GM23338 (cell line): ENCODE measurements at regions not wholly inside any gene's neighbourhood (a gene's known extent, or its start where the extent isn't known, plus 50 kb on each side); places are given as distances from the start of the nearest gene placed in this dataset.

ENCODE experiments used
- ATAC-seq: fragments of 200-7000 bp; cut with Tn5 transposase; 3 replicates; pipeline ENCODE4 v1.9.1; 2020
- DNase-seq: peaks from one replicate; pipeline ENCODE4 v3.0.0-alpha.2; 2015; ENCODE audit warnings: low spot score
- H2AFZ ChIP-seq: fragments of 200-600 bp; sonication (generic); 2 replicates; pipeline ENCODE4 v1.8.0; 2016; ENCODE audit warnings: antibody characterized with exemption, mild to moderate bottlenecking, moderate library complexity
- H3F3A ChIP-seq: fragments of 200-600 bp; sonication (generic); replicated peaks from 2 replicates; pipeline ENCODE4 v1.8.0; 2017; ENCODE audit warnings: antibody characterized with exemption, mixed run types, low read depth
- H3K27ac ChIP-seq: fragments of 200-600 bp; sonication (generic); 2 replicates; pipeline ENCODE4 v1.6.1; 2016; ENCODE audit warnings: low read depth
- H3K27me3 ChIP-seq: fragments of 200-600 bp; sonication (generic); 2 replicates; pipeline ENCODE4 v1.8.0; 2016; ENCODE audit warnings: mild to moderate bottlenecking, mixed run types, moderate library complexity; ENCODE audit not compliant: insufficient read depth
- H3K36me3 ChIP-seq: fragments of 200-600 bp; sonication (generic); 2 replicates; pipeline ENCODE4 v1.8.0; 2016; ENCODE audit warnings: mild to moderate bottlenecking; ENCODE audit not compliant: insufficient read depth
- H3K4me1 ChIP-seq: fragments of 200-600 bp; sonication (generic); 2 replicates; pipeline ENCODE4 v1.8.0; 2016; ENCODE audit warnings: mild to moderate bottlenecking, moderate library complexity; ENCODE audit not compliant: insufficient read depth
- H3K4me2 ChIP-seq: fragments of 200-600 bp; sonication (generic); 2 replicates; pipeline ENCODE4 v1.7.1; 2017; ENCODE audit warnings: mixed run types
- H3K4me3 ChIP-seq: fragments of 200-600 bp; sonication (generic); 2 replicates; pipeline ENCODE4 v1.6.1; 2016; ENCODE audit warnings: mixed run types
- H3K79me2 ChIP-seq: fragments of 200-600 bp; sonication (generic); replicated peaks from 2 replicates; pipeline ENCODE4 v1.8.0; 2017; ENCODE audit warnings: mild to moderate bottlenecking; ENCODE audit not compliant: insufficient read depth
- H3K9me2 ChIP-seq: fragments of 200-600 bp; sonication (generic); 2 replicates; pipeline ENCODE4 v1.8.0; 2017; ENCODE audit not compliant: insufficient read depth
- H4K20me1 ChIP-seq: fragments of 200-600 bp; sonication (generic); replicated peaks from 2 replicates; pipeline ENCODE4 v1.8.0; 2017; ENCODE audit warnings: mild to moderate bottlenecking; ENCODE audit not compliant: insufficient read depth
- H3K27ac Mint-ChIP-seq: 2 replicates; pipeline ENCODE4 v1.8.0; 2020; ENCODE audit warnings: inconsistent platforms, mild to moderate bottlenecking, moderate library complexity, mixed read lengths
- H3K27me3 Mint-ChIP-seq: 3 replicates; pipeline ENCODE4 v1.8.0; 2022; ENCODE audit warnings: low read depth, mild to moderate bottlenecking, moderate library complexity, mixed read lengths, inconsistent platforms; ENCODE audit not compliant: insufficient read depth, poor library complexity
- H3K36me3 Mint-ChIP-seq: 3 replicates; pipeline ENCODE4 v1.8.0; 2021; ENCODE audit warnings: low read depth, mild to moderate bottlenecking, inconsistent platforms, moderate library complexity, mixed read lengths
- H3K4me1 Mint-ChIP-seq: 3 replicates; pipeline ENCODE4 v1.8.0; 2020; ENCODE audit warnings: mild to moderate bottlenecking, inconsistent platforms, mixed read lengths
- H3K4me3 Mint-ChIP-seq: 3 replicates; pipeline ENCODE4 v1.8.0; 2021; ENCODE audit warnings: moderate library complexity, mild to moderate bottlenecking, inconsistent platforms, mixed read lengths
- H3K9me3 Mint-ChIP-seq: 3 replicates; pipeline ENCODE4 v1.8.0; 2020; ENCODE audit warnings: moderate library complexity, mild to moderate bottlenecking, inconsistent platforms, mixed read lengths
- CREB1 ChIP-seq: fragments of 250-450 bp; sonication (Bioruptor Pico); IDR thresholded peaks from 2 replicates; pipeline ENCODE4 v1.5.0; 2020; ENCODE audit warnings: low read depth, mild to moderate bottlenecking, moderate library complexity
- EZH2 ChIP-seq: fragments of 200-600 bp; sonication (generic); IDR thresholded peaks from one replicate; pipeline ENCODE4 v1.8.0; 2017; ENCODE audit warnings: antibody characterized with exemption, mild to moderate bottlenecking, low read depth; ENCODE audit not compliant: unreplicated experiment
- EZH2phosphoT487 ChIP-seq: fragments of 200-600 bp; sonication (generic); IDR thresholded peaks from one replicate; pipeline ENCODE4 v1.8.1; 2018; ENCODE audit warnings: antibody characterized with exemption; ENCODE audit not compliant: unreplicated experiment
- JUNB ChIP-seq: IDR thresholded peaks from one replicate; pipeline ENCODE4 v1.6.1; 2016; ENCODE audit warnings: antibody characterized with exemption; ENCODE audit not compliant: unreplicated experiment
- NANOG ChIP-seq: IDR thresholded peaks from 2 replicates; pipeline ENCODE4 v1.6.1; 2016; ENCODE audit warnings: antibody characterized with exemption, borderline replicate concordance
- POLR2AphosphoS5 ChIP-seq: IDR thresholded peaks from 2 replicates; pipeline ENCODE4 v1.6.1; 2016; ENCODE audit warnings: antibody characterized with exemption, low read depth
- STAT1 ChIP-seq: IDR thresholded peaks from one replicate; pipeline ENCODE4 v1.6.1; 2016; ENCODE audit warnings: antibody characterized with exemption; ENCODE audit not compliant: unreplicated experiment
- ZNF114 ChIP-seq: fragments of 250-450 bp; sonication (Bioruptor Pico); IDR thresholded peaks from 2 replicates; pipeline ENCODE4 v1.5.0; 2020; ENCODE audit warnings: mild to moderate bottlenecking, moderate library complexity
- ZNF331 ChIP-seq: fragments of 250-450 bp; sonication (Bioruptor Pico); IDR thresholded peaks from 2 replicates; pipeline ENCODE4 v1.5.0; 2020; ENCODE audit warnings: low read depth, mild to moderate bottlenecking, moderate library complexity
- TF ChIP-seq, protein P1 (sequence below): fragments of 250-450 bp; sonication (Bioruptor Pico); IDR thresholded peaks from 2 replicates; pipeline ENCODE4 v1.5.0; 2020; ENCODE audit warnings: mild to moderate bottlenecking, moderate library complexity
- TF ChIP-seq, protein P2 (sequence below): IDR thresholded peaks from 2 replicates; pipeline ENCODE4 v1.6.1; 2016; ENCODE audit warnings: antibody characterized with exemption
- TF ChIP-seq, protein P3 (sequence below): IDR thresholded peaks from one replicate; pipeline ENCODE4 v1.6.1; 2018; ENCODE audit warnings: antibody characterized with exemption; ENCODE audit not compliant: unreplicated experiment
- TF ChIP-seq, protein P4 (sequence below), 2 experiments: fragments of 200-600 bp in 1 of 2; sonication (generic) in 1 of 2; conservative IDR thresholded peaks; 2 replicates each; pipeline versions ENCODE4 v1.5.1 to v1.6.1; 2016 to 2017; ENCODE audit warnings: antibody characterized with exemption in 2 of 2, low read depth in 2 of 2, mild to moderate bottlenecking in 2 of 2, moderate library complexity in 1 of 2

DNA sequence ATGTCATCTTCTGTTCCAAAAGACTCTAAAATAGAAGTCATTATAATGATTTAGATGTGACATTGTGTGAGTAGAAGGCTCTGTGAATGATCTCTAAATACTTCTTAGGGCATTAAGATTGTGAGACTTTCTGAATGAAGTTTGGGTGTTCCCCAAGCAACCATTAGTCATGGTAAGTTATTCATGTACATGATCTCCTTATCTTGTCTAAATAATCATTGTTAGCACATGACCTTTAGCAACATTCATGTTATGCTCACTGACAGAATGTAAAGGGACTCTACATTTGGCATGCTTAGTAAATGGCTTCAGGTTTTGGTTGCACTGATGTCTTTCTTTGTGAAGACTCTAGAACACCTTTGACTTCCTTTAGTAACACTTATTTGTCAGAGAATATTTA lies 140.8 kb upstream of the AGA start:
- Histone ChIP-seq H2AFZ (no peak overlapping the region), H3K79me2 (no peaks in the 10 kb centered on the region), H3K4me1 (peaks cover 11% of the 10 kb centered on the region), H4K20me1 (no peaks in the 10 kb centered on the region), H3K36me3 (no peaks in the 10 kb centered on the region), H3K27ac (no peak overlapping the region), H3K27me3 (no peaks in the 10 kb centered on the region), H3K4me3 (no peak overlapping the region), H3F3A (no peaks in the 10 kb centered on the region), H3K4me2 (no peak overlapping the region), H3K9me2 (no peaks in the 10 kb centered on the region)
- Mint-ChIP-seq H3K27me3 (no peaks in the 10 kb centered on the region), H3K9me3 (no peaks in the 10 kb centered on the region), H3K36me3 (no peaks in the 10 kb centered on the region), H3K4me1 (peaks cover 3% of the 10 kb centered on the region; the same call in 2 of the 3 replicates), H3K4me3 (no peak overlapping the region), H3K27ac (no peak overlapping the region)
- TF ChIP-seq EZH2phosphoT487: no peak
- TF ChIP-seq POLR2AphosphoS5: no peak
- TF ChIP-seq, protein P1, sequence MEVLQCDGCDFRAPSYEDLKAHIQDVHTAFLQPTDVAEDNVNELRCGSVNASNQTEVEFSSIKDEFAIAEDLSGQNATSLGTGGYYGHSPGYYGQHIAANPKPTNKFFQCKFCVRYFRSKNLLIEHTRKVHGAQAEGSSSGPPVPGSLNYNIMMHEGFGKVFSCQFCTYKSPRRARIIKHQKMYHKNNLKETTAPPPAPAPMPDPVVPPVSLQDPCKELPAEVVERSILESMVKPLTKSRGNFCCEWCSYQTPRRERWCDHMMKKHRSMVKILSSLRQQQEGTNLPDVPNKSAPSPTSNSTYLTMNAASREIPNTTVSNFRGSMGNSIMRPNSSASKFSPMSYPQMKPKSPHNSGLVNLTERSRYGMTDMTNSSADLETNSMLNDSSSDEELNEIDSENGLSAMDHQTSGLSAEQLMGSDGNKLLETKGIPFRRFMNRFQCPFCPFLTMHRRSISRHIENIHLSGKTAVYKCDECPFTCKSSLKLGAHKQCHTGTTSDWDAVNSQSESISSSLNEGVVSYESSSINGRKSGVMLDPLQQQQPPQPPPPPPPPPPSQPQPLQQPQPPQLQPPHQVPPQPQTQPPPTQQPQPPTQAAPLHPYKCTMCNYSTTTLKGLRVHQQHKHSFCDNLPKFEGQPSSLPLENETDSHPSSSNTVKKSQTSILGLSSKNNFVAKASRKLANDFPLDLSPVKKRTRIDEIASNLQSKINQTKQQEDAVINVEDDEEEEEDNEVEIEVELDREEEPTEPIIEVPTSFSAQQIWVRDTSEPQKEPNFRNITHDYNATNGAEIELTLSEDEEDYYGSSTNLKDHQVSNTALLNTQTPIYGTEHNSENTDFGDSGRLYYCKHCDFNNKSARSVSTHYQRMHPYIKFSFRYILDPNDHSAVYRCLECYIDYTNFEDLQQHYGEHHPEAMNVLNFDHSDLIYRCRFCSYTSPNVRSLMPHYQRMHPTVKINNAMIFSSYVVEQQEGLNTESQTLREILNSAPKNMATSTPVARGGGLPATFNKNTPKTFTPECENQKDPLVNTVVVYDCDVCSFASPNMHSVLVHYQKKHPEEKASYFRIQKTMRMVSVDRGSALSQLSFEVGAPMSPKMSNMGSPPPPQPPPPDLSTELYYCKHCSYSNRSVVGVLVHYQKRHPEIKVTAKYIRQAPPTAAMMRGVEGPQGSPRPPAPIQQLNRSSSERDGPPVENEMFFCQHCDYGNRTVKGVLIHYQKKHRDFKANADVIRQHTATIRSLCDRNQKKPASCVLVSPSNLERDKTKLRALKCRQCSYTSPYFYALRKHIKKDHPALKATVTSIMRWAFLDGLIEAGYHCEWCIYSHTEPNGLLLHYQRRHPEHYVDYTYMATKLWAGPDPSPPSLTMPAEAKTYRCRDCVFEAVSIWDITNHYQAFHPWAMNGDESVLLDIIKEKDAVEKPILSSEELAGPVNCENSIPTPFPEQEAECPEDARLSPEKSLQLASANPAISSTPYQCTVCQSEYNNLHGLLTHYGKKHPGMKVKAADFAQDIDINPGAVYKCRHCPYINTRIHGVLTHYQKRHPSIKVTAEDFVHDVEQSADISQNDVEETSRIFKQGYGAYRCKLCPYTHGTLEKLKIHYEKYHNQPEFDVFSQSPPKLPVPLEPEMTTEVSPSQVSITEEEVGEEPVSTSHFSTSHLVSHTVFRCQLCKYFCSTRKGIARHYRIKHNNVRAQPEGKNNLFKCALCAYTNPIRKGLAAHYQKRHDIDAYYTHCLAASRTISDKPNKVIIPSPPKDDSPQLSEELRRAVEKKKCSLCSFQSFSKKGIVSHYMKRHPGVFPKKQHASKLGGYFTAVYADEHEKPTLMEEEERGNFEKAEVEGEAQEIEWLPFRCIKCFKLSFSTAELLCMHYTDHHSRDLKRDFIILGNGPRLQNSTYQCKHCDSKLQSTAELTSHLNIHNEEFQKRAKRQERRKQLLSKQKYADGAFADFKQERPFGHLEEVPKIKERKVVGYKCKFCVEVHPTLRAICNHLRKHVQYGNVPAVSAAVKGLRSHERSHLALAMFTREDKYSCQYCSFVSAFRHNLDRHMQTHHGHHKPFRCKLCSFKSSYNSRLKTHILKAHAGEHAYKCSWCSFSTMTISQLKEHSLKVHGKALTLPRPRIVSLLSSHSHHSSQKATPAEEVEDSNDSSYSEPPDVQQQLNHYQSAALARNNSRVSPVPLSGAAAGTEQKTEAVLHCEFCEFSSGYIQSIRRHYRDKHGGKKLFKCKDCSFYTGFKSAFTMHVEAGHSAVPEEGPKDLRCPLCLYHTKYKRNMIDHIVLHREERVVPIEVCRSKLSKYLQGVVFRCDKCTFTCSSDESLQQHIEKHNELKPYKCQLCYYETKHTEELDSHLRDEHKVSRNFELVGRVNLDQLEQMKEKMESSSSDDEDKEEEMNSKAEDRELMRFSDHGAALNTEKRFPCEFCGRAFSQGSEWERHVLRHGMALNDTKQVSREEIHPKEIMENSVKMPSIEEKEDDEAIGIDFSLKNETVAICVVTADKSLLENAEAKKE: no peak
- TF ChIP-seq ZNF114 (CRISPR knock-in tag): no peak
- TF ChIP-seq CREB1 (CRISPR knock-in tag): no peak
- TF ChIP-seq ZNF331 (CRISPR knock-in tag): no peak
- TF ChIP-seq, protein P2, sequence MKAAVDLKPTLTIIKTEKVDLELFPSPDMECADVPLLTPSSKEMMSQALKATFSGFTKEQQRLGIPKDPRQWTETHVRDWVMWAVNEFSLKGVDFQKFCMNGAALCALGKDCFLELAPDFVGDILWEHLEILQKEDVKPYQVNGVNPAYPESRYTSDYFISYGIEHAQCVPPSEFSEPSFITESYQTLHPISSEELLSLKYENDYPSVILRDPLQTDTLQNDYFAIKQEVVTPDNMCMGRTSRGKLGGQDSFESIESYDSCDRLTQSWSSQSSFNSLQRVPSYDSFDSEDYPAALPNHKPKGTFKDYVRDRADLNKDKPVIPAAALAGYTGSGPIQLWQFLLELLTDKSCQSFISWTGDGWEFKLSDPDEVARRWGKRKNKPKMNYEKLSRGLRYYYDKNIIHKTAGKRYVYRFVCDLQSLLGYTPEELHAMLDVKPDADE: no peak
- TF ChIP-seq JUNB: no peak
- no peak for TF ChIP-seq NANOG
- TF ChIP-seq, protein P3, sequence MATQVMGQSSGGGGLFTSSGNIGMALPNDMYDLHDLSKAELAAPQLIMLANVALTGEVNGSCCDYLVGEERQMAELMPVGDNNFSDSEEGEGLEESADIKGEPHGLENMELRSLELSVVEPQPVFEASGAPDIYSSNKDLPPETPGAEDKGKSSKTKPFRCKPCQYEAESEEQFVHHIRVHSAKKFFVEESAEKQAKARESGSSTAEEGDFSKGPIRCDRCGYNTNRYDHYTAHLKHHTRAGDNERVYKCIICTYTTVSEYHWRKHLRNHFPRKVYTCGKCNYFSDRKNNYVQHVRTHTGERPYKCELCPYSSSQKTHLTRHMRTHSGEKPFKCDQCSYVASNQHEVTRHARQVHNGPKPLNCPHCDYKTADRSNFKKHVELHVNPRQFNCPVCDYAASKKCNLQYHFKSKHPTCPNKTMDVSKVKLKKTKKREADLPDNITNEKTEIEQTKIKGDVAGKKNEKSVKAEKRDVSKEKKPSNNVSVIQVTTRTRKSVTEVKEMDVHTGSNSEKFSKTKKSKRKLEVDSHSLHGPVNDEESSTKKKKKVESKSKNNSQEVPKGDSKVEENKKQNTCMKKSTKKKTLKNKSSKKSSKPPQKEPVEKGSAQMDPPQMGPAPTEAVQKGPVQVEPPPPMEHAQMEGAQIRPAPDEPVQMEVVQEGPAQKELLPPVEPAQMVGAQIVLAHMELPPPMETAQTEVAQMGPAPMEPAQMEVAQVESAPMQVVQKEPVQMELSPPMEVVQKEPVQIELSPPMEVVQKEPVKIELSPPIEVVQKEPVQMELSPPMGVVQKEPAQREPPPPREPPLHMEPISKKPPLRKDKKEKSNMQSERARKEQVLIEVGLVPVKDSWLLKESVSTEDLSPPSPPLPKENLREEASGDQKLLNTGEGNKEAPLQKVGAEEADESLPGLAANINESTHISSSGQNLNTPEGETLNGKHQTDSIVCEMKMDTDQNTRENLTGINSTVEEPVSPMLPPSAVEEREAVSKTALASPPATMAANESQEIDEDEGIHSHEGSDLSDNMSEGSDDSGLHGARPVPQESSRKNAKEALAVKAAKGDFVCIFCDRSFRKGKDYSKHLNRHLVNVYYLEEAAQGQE: no peak
- TF ChIP-seq, protein P4, sequence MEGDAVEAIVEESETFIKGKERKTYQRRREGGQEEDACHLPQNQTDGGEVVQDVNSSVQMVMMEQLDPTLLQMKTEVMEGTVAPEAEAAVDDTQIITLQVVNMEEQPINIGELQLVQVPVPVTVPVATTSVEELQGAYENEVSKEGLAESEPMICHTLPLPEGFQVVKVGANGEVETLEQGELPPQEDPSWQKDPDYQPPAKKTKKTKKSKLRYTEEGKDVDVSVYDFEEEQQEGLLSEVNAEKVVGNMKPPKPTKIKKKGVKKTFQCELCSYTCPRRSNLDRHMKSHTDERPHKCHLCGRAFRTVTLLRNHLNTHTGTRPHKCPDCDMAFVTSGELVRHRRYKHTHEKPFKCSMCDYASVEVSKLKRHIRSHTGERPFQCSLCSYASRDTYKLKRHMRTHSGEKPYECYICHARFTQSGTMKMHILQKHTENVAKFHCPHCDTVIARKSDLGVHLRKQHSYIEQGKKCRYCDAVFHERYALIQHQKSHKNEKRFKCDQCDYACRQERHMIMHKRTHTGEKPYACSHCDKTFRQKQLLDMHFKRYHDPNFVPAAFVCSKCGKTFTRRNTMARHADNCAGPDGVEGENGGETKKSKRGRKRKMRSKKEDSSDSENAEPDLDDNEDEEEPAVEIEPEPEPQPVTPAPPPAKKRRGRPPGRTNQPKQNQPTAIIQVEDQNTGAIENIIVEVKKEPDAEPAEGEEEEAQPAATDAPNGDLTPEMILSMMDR (conservative IDR thresholded peaks at IDR 0.05; ENCODE audit: low read depth in 2 of 2): no peak
- TF ChIP-seq EZH2: no peak
- no peak for TF ChIP-seq STAT1
- DNase-seq: no peak
- no peak for ATAC-seq
